ENCODE measurements at regions not wholly inside any gene's neighbourhood (a gene's known extent, or its start where the extent isn't known, plus 50 kb on each side); places are given as distances from the start of the nearest gene placed in this dataset.

- H3K4me1 ChIP-seq = no peaks in the 10 kb centered on the region
- no peak overlapping the region for H3K4me3 ChIP-seq
- H3K9me3 ChIP-seq = no peaks in the 10 kb centered on the region
- no peak for DNase-seq
- no peak overlapping the region for H3K27ac ChIP-seq
- in situ Hi-C loops (cut with MboI; ENCODE audit: low pct_ligation_motif_present in 1 of 4, low pct_unique_long_range_greater_than_20kb in 1 of 4, low sequenced_read_pairs in 3 of 4) = no loop called here
- intact Hi-C loops (cut with DNase I; ENCODE audit: low total_unique reads) = no loop called here
- WGBS, 2 donors (ENCODE audit: low coverage in 1 of 2) = 52 to 100% methylated on average over 1 of the region's 1 CpG
- TF ChIP-seq EP300 (IDR thresholded peaks at IDR 0.05; ENCODE audit: low read depth) (no peak), CTCF (IDR thresholded peaks at IDR 0.05) (no peak), POLR2A (IDR thresholded peaks at IDR 0.05) (no peak), POLR2AphosphoS5 (IDR thresholded peaks at IDR 0.05) (no peak)
- no peaks in the 10 kb centered on the region for H3K36me3 ChIP-seq
- no peaks in the 10 kb centered on the region for H3K27me3 ChIP-seq
These were observed 59.3 kb downstream of the DDIT4L start for GRCh38 chr4:100130964-100131363.

GRCh38 chr4:100130491-100130890 lies 59.8 kb downstream of the DDIT4L start:
- no peaks in the 10 kb centered on the region for H3K36me3 ChIP-seq
- no peak overlapping the region for H3K27ac ChIP-seq
- H3K27me3 ChIP-seq = no peaks in the 10 kb centered on the region
- 72% methylated on average over 4 of the region's 4 CpGs for WGBS, 2 donors (ENCODE audit: low coverage in 1 of 2)
- intact Hi-C loops (cut with DNase I; ENCODE audit: low total_unique reads) (no loop called here), in situ Hi-C loops (cut with MboI; ENCODE audit: low pct_ligation_motif_present in 1 of 4, low pct_unique_long_range_greater_than_20kb in 1 of 4, low sequenced_read_pairs in 3 of 4) (no loop called here)
- TF ChIP-seq EP300 (IDR thresholded peaks at IDR 0.05; ENCODE audit: low read depth) (no peak), CTCF (IDR thresholded peaks at IDR 0.05) (no peak), POLR2A (IDR thresholded peaks at IDR 0.05) (no peak), POLR2AphosphoS5 (IDR thresholded peaks at IDR 0.05) (no peak)
- no peak overlapping the region for H3K4me3 ChIP-seq
- no peaks in the 10 kb centered on the region for H3K9me3 ChIP-seq
- no peak for DNase-seq
- no peaks in the 10 kb centered on the region for H3K4me1 ChIP-seq

GRCh38 chr4:100129774-100130173 lies 60.5 kb downstream of the DDIT4L start:
- H3K9me3 ChIP-seq = no peaks in the 10 kb centered on the region
- intact Hi-C loops (cut with DNase I; ENCODE audit: low total_unique reads) = no loop called here
- in situ Hi-C loops (cut with MboI; ENCODE audit: low pct_ligation_motif_present in 1 of 4, low pct_unique_long_range_greater_than_20kb in 1 of 4, low sequenced_read_pairs in 3 of 4) = no loop called here
- no peaks in the 10 kb centered on the region for H3K4me1 ChIP-seq
- H3K4me3 ChIP-seq = no peak overlapping the region
- 55 to 74% methylated on average over 4 of the region's 4 CpGs for WGBS, 2 donors (ENCODE audit: low coverage in 1 of 2)
- H3K27ac ChIP-seq = no peak overlapping the region
- H3K27me3 ChIP-seq = no peaks in the 10 kb centered on the region
- no peak for TF ChIP-seq POLR2A (IDR thresholded peaks at IDR 0.05)
- no peak for TF ChIP-seq EP300 (IDR thresholded peaks at IDR 0.05; ENCODE audit: low read depth)
- no peak for TF ChIP-seq POLR2AphosphoS5 (IDR thresholded peaks at IDR 0.05)
- TF ChIP-seq CTCF (IDR thresholded peaks at IDR 0.05) = no peak
- no peaks in the 10 kb centered on the region for H3K36me3 ChIP-seq
- no peak for DNase-seq

- DNase-seq = no peak
- Histone ChIP-seq H3K36me3 (no peaks in the 10 kb centered on the region), H3K27me3 (no peaks in the 10 kb centered on the region), H3K4me1 (no peaks in the 10 kb centered on the region), H3K4me3 (no peak overlapping the region), H3K9me3 (no peaks in the 10 kb centered on the region), H3K27ac (no peak overlapping the region)
- WGBS, 2 donors (ENCODE audit: low coverage in 1 of 2) = 73 to 86% methylated on average over 2 of the region's 2 CpGs
- in situ Hi-C loops (cut with MboI; ENCODE audit: low pct_ligation_motif_present in 1 of 4, low pct_unique_long_range_greater_than_20kb in 1 of 4, low sequenced_read_pairs in 3 of 4) (no loop called here), intact Hi-C loops (cut with DNase I; ENCODE audit: low total_unique reads) (no loop called here)
- TF ChIP-seq POLR2A (IDR thresholded peaks at IDR 0.05) = no peak
- TF ChIP-seq EP300 (IDR thresholded peaks at IDR 0.05; ENCODE audit: low read depth) = no peak
- TF ChIP-seq CTCF (IDR thresholded peaks at IDR 0.05) = no peak
- no peak for TF ChIP-seq POLR2AphosphoS5 (IDR thresholded peaks at IDR 0.05)
These were observed 61.9 kb downstream of the DDIT4L start for GRCh38 chr4:100128338-100128737.
